ENCODE measurements at regions not wholly inside any gene's neighbourhood (a gene's known extent, or its start where the extent isn't known, plus 50 kb on each side); places are given as distances from the start of the nearest gene placed in this dataset.

GRCh38 chr21:16590186-16590585, 860.4 kb downstream of the USP25 start:
- no peak for ATAC-seq (ENCODE audit: poor library complexity)
- no peak for DNase-seq

GRCh38 chr21:16590641-16591292, 861.0 kb downstream of the USP25 start:
- no peak for ATAC-seq (ENCODE audit: poor library complexity)
- intact Hi-C loops (cut with DNase I) = no loop called here
- no peak for DNase-seq

More at GRCh38 chr21:16590186-16590585, 860.4 kb downstream of the USP25 start:
- intact Hi-C loops (cut with DNase I) = no loop called here

- intact Hi-C loops (cut with DNase I) = no loop called here
- ATAC-seq (ENCODE audit: poor library complexity) (no peak), DNase-seq (no peak)
These were observed 862.6 kb downstream of the USP25 start for GRCh38 chr21:16592381-16592780.

GRCh38 chr21:16594191-16594590, 864.4 kb downstream of the USP25 start:
- intact Hi-C loops (cut with DNase I) = no loop called here

GRCh38 chr21:16596369-16596768, 866.6 kb downstream of the USP25 start:
- intact Hi-C loops (cut with DNase I) = no loop called here
- ATAC-seq (ENCODE audit: poor library complexity) (no peak), DNase-seq (no peak)

More at GRCh38 chr21:16594191-16594590, 864.4 kb downstream of the USP25 start:
- no peak for DNase-seq
- no peak for ATAC-seq (ENCODE audit: poor library complexity)

GRCh38 chr21:16597753-16598152, 868.0 kb downstream of the USP25 start:
- DNase-seq = no peak
- intact Hi-C loops (cut with DNase I) = no loop called here
- no peak for ATAC-seq (ENCODE audit: poor library complexity)

- DNase-seq = no peak
- intact Hi-C loops (cut with DNase I) = no loop called here
- ATAC-seq (ENCODE audit: poor library complexity) = peak; percentile 39
These were observed 875.8 kb downstream of the USP25 start for GRCh38 chr21:16605597-16605996.

- ATAC-seq (ENCODE audit: poor library complexity) (no peak), DNase-seq (no peak)
- intact Hi-C loops (cut with DNase I) = no loop called here
These were observed 876.5 kb downstream of the USP25 start for GRCh38 chr21:16606271-16606670.

GRCh38 chr21:16608209-16608830, 878.5 kb downstream of the USP25 start:
- ATAC-seq (ENCODE audit: poor library complexity) = peak; percentile 55
- intact Hi-C loops (cut with DNase I) = no loop called here
- DNase-seq = no peak

- DNase-seq = no peak
- intact Hi-C loops (cut with DNase I) = no loop called here
- ATAC-seq (ENCODE audit: poor library complexity) = no peak
These were observed 889.5 kb downstream of the USP25 start for GRCh38 chr21:16619281-16619680.

GRCh38 chr21:16620786-16621320, 891.1 kb downstream of the USP25 start:
- DNase-seq = no peak
- no peak for ATAC-seq (ENCODE audit: poor library complexity)

GRCh38 chr21:16624479-16625118, 888.2 kb upstream of the CXADR start:
- intact Hi-C loops (cut with DNase I) = no loop called here
- ATAC-seq (ENCODE audit: poor library complexity) = peak; percentile 34
- no peak for DNase-seq

More at GRCh38 chr21:16620786-16621320, 891.1 kb downstream of the USP25 start:
- intact Hi-C loops (cut with DNase I) = no loop called here

GRCh38 chr21:16625491-16625890, 887.4 kb upstream of the CXADR start:
- DNase-seq (no peak), ATAC-seq (ENCODE audit: poor library complexity) (no peak)
- intact Hi-C loops (cut with DNase I) = no loop called here

- intact Hi-C loops (cut with DNase I) = no loop called here
- ATAC-seq (ENCODE audit: poor library complexity) (peak; percentile 59), DNase-seq (no peak)
These were observed 878.9 kb upstream of the CXADR start for GRCh38 chr21:16633831-16634459.

- DNase-seq = no peak
- intact Hi-C loops (cut with DNase I) = no loop called here
- peak; percentile 67 for ATAC-seq (ENCODE audit: poor library complexity)
These were observed 878.3 kb upstream of the CXADR start for GRCh38 chr21:16634515-16634914.

- intact Hi-C loops (cut with DNase I) = no loop called here
- ATAC-seq (ENCODE audit: poor library complexity) = no peak
- no peak for DNase-seq
These were observed 872.4 kb upstream of the CXADR start for GRCh38 chr21:16640297-16641027.

GRCh38 chr21:16642353-16642752, 870.5 kb upstream of the CXADR start:
- DNase-seq (no peak), ATAC-seq (ENCODE audit: poor library complexity) (no peak)
- intact Hi-C loops (cut with DNase I) = no loop called here

- intact Hi-C loops (cut with DNase I) = no loop called here
- no peak for ATAC-seq (ENCODE audit: poor library complexity)
- no peak for DNase-seq
These were observed 868.2 kb upstream of the CXADR start for GRCh38 chr21:16644685-16645084.
